ENCODE measurements at regions not wholly inside any gene's neighbourhood (a gene's known extent, or its start where the extent isn't known, plus 50 kb on each side); places are given as distances from the start of the nearest gene placed in this dataset.

DNA sequence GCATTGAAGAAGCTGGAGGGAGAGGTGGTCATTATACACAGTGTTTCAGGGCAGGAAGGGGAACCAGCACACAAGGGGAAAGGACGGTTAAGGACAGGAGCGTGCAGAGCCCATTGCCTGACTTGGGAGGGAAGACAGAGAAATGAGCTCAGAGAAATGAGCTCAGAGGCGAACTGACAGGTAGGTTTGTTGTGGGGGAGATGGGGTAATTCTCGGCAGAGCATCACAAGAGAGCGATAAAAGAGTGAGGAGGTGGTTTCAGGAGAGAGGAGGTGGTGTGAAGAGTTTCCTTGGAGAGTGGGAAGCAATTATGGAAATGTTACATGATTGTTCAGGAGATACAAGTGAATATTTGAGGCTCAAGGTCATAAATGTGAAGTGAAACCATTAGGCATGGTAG lies 61.0 kb downstream of the MRGPRX1 start:
- H3K4me1 Mint-ChIP-seq (ENCODE audit: low read depth, unreplicated experiment): no peaks in the 10 kb centered on the region
- H3K27me3 Mint-ChIP-seq (ENCODE audit: unreplicated experiment): peaks cover 74% of the 10 kb centered on the region
- no peaks in the 10 kb centered on the region for H3K9me3 Mint-ChIP-seq (ENCODE audit: low read depth, unreplicated experiment)
- no TSS peak for BruUV-seq (replicated peaks)
- no peak overlapping the region for H3K4me3 Mint-ChIP-seq (ENCODE audit: low read depth, unreplicated experiment)
- H3K36me3 Mint-ChIP-seq (ENCODE audit: insufficient read depth, unreplicated experiment): no peaks in the 10 kb centered on the region
- TF ChIP-seq, protein P1, sequence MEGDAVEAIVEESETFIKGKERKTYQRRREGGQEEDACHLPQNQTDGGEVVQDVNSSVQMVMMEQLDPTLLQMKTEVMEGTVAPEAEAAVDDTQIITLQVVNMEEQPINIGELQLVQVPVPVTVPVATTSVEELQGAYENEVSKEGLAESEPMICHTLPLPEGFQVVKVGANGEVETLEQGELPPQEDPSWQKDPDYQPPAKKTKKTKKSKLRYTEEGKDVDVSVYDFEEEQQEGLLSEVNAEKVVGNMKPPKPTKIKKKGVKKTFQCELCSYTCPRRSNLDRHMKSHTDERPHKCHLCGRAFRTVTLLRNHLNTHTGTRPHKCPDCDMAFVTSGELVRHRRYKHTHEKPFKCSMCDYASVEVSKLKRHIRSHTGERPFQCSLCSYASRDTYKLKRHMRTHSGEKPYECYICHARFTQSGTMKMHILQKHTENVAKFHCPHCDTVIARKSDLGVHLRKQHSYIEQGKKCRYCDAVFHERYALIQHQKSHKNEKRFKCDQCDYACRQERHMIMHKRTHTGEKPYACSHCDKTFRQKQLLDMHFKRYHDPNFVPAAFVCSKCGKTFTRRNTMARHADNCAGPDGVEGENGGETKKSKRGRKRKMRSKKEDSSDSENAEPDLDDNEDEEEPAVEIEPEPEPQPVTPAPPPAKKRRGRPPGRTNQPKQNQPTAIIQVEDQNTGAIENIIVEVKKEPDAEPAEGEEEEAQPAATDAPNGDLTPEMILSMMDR (IDR thresholded peaks at IDR 0.05; ENCODE audit: unreplicated experiment): no peak
- DNase-seq: no peak
- intact Hi-C loops (cut with micrococcal nuclease; ENCODE audit: unreplicated experiment): no loop called here
- CTCF ChIA-PET: no interaction called here
- no peak overlapping the region for H3K27ac Mint-ChIP-seq (ENCODE audit: unreplicated experiment)

DNA sequence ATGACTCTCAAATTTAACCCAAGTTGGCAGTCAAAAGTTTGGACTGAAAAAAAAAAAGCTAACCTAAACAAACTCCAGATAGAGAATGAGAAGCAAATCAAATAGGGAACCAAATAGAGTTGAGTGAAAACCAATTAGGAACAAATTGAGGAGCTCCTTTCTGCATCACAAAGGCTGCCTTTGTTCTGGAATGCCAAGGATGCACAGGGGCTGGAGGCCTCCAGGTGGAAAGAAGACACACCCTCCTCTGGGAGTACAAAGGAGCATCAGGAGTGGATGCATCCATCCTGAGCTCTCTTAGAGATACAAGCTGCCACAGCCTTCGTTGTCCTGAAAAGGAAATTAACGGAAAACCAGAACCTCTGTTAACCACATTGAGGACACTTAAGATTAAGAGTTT lies 73.3 kb downstream of the MRGPRX1 start:
- H3K9me3 Mint-ChIP-seq (ENCODE audit: low read depth, unreplicated experiment): no peaks in the 10 kb centered on the region
- no peaks in the 10 kb centered on the region for H3K4me1 Mint-ChIP-seq (ENCODE audit: low read depth, unreplicated experiment)
- no peak overlapping the region for H3K4me3 Mint-ChIP-seq (ENCODE audit: low read depth, unreplicated experiment)
- no peak overlapping the region for H3K27ac Mint-ChIP-seq (ENCODE audit: unreplicated experiment)
- no peaks in the 10 kb centered on the region for H3K36me3 Mint-ChIP-seq (ENCODE audit: insufficient read depth, unreplicated experiment)
- intact Hi-C loops (cut with micrococcal nuclease; ENCODE audit: unreplicated experiment): no loop called here
- CTCF ChIA-PET: no interaction called here
- BruUV-seq (replicated peaks): no TSS peak
- DNase-seq: no peak
- TF ChIP-seq, protein P1 (IDR thresholded peaks at IDR 0.05; ENCODE audit: unreplicated experiment): no peak
- peaks cover 82% of the 10 kb centered on the region for H3K27me3 Mint-ChIP-seq (ENCODE audit: unreplicated experiment)

DNA sequence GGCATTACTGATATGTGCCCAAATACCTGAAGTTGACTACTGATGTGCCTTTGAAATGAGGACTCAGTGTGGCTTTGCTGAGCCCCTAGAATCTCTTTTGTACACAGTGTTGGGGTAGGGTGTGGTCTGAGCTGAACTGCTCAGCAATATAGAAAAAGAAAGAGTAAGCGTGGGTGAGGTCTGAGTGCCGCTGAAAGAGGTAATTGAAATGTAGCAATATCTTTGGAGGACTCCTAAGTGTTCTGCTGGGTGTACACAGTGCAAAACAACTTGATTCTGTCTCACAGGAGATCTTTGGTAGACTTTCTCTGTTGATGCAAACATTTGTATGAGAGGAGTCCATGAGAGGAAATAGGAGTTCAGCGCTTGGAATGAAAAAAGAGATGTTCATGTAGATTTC lies 73.7 kb upstream of the PTPN5 start:
- TF ChIP-seq, protein P1 (IDR thresholded peaks at IDR 0.05; ENCODE audit: unreplicated experiment): no peak
- no TSS peak for BruUV-seq (replicated peaks)
- H3K36me3 Mint-ChIP-seq (ENCODE audit: insufficient read depth, unreplicated experiment): no peaks in the 10 kb centered on the region
- no peak overlapping the region for H3K4me3 Mint-ChIP-seq (ENCODE audit: low read depth, unreplicated experiment)
- H3K4me1 Mint-ChIP-seq (ENCODE audit: low read depth, unreplicated experiment): no peaks in the 10 kb centered on the region
- intact Hi-C loops (cut with micrococcal nuclease; ENCODE audit: unreplicated experiment): no loop called here
- H3K9me3 Mint-ChIP-seq (ENCODE audit: low read depth, unreplicated experiment): no peaks in the 10 kb centered on the region
- CTCF ChIA-PET: no interaction called here
- DNase-seq: no peak
- no peak overlapping the region for H3K27ac Mint-ChIP-seq (ENCODE audit: unreplicated experiment)
- peaks cover 89% of the 10 kb centered on the region for H3K27me3 Mint-ChIP-seq (ENCODE audit: unreplicated experiment)

DNA sequence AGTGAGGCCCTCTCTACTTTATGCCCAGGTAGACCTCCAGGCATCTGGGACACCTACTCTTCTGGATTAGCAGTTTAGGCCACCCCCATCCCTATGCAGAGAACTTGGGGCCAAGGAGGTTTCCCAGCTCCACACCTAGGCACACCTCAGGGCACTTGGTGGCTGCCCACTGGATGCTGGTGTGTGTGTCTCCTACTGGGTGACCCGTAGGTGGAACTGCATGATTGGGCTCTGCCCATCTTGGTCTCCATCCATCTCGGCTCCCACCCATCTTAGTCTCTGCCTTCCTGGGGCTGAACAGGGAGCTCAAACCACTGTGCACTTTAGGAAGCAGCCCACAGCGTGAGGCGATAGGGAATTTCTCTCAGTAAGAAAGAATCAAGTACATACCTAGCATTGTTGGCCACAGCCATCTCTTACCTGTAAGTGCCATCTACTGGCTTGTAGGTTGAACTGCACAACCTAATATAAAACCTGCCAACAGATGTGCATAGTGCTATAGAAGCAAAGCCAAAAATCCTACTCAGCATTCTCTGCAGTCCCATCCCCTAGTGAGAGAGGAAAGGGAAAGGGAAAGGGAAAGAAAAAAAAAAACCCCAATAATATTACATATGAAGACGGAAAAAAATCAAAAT lies 61.6 kb upstream of the PTPN5 start:
- BruUV-seq (replicated peaks): no TSS peak
- H3K27me3 Mint-ChIP-seq (ENCODE audit: unreplicated experiment): peaks cover 54% of the 10 kb centered on the region
- no peak overlapping the region for H3K4me3 Mint-ChIP-seq (ENCODE audit: low read depth, unreplicated experiment)
- no peak overlapping the region for H3K27ac Mint-ChIP-seq (ENCODE audit: unreplicated experiment)
- H3K9me3 Mint-ChIP-seq (ENCODE audit: low read depth, unreplicated experiment): no peaks in the 10 kb centered on the region
- CTCF ChIA-PET: interaction anchor here (1.3 to 1.5 kb wide), 2 partner anchors 8 to 77 kb away, joined by 3 to 4 read pairs; no protein-coding TSS in a partner anchor
- intact Hi-C loops (cut with micrococcal nuclease; ENCODE audit: unreplicated experiment): loop anchor here (1.0 kb wide), 1 partner anchor 78 kb away; no protein-coding TSS in a partner anchor
- DNase-seq: peak; percentile 24
- H3K4me1 Mint-ChIP-seq (ENCODE audit: low read depth, unreplicated experiment): peaks cover 10% of the 10 kb centered on the region
- TF ChIP-seq, protein P1 (IDR thresholded peaks at IDR 0.05; ENCODE audit: unreplicated experiment): peak; percentile 53
- H3K36me3 Mint-ChIP-seq (ENCODE audit: insufficient read depth, unreplicated experiment): no peaks in the 10 kb centered on the region
